Adipose tissue (tissue), 3 donors: ENCODE measurements at regions not wholly inside any gene's neighbourhood (a gene's known extent, or its start where the extent isn't known, plus 50 kb on each side); places are given as distances from the start of the nearest gene placed in this dataset.

Experiments
- H3K27ac ChIP-seq: one replicate; pipeline ENCODE4 v1.5.1; 2013; ENCODE audit warnings: low read depth, low read length
- WGBS, 3 donors: extraction: QIAGEN DNeasy Blood & Tissue Kit; methylation state at CpG; one replicate each; pipeline ENCODE4 v1.1.7; 2013; 5-methylcytosine and 5-hydroxymethylcytosine counted together
- donor health status: healthy with polysubstance abuse.
- donor health status: Bipolar disorder and iron deficiency.
- donor health status: healthy.

GRCh38 chr6:170183521-170183920, 107.4 kb downstream of the DLL1 start:
- H3K27ac ChIP-seq, result no peak overlapping the region

DNA sequence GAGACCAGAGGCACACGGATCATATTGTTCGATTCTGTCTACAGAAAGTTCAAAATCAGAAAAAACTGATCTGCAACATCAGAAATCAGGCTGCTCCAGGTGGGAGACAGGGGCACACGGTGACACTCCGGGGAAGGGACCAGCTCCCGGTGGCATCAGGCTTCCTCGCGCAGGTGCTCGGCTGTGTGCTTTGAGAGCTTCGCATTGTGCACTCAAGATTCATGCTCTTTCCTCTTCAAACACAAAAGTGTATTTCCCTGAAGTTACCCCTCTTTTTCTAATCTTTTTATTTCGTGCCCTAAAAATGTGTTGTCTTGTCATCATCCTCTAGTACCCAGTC, 108.1 kb downstream of the DLL1 start:
- no peak overlapping the region for H3K27ac ChIP-seq
- 83 to 84% (median 83%) methylated on average over 10 of the region's 10 CpGs for WGBS, 3 donors

GRCh38 chr6:170182093-170182780, 108.6 kb downstream of the DLL1 start:
- no peak overlapping the region for H3K27ac ChIP-seq
- WGBS, 3 donors, result 57 to 77% (median 59%) methylated on average over 19 of the region's 19 CpGs

GRCh38 chr6:170181338-170181690, 109.6 kb downstream of the DLL1 start:
- H3K27ac ChIP-seq, result no peak overlapping the region
- WGBS, 3 donors, result 89 to 92% (median 89%) methylated on average over 5 of the region's 5 CpGs

GRCh38 chr6:170180671-170181337, 110.1 kb downstream of the DLL1 start:
- H3K27ac ChIP-seq, result no peak overlapping the region
- 86 to 91% (median 88%) methylated on average over 23 of the region's 23 CpGs for WGBS, 3 donors

DNA sequence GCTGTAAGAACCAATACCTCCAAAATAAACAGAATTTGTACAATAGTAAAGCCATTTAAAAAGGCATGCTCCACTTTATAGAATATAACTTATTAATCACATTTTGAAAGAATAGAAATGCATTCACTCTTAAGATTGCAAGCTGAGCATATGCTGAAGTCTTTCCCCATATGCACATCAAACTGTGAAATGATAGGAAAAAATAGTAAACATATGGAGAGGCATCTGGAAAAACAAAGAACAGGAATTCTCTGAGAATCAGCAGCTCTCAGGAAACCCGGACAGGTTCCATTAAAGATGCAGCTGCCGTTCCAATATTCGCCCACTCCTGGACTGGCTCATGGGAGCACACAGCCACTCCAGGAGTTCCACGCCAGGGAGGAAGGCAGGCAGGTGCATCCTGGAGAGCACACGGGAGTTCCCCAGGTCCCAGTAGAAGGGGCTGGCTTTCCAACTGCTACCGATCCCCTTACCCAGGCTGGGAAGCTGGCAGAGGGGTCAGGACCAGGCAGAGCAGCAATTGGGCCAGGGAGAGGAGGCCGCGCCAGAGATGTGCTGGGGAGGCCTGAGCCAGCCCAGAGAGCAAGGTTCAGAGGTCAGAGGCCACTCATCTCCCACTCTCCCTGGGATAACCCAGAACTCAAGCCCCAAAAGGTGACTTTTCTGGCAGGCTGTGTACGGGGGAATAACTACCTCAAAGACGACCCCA, 111.1 kb downstream of the DLL1 start:
- H3K27ac ChIP-seq, result no peak overlapping the region
- WGBS, 3 donors, result 76 to 85% (median 82%) methylated on average over 10 of the region's 10 CpGs

DNA sequence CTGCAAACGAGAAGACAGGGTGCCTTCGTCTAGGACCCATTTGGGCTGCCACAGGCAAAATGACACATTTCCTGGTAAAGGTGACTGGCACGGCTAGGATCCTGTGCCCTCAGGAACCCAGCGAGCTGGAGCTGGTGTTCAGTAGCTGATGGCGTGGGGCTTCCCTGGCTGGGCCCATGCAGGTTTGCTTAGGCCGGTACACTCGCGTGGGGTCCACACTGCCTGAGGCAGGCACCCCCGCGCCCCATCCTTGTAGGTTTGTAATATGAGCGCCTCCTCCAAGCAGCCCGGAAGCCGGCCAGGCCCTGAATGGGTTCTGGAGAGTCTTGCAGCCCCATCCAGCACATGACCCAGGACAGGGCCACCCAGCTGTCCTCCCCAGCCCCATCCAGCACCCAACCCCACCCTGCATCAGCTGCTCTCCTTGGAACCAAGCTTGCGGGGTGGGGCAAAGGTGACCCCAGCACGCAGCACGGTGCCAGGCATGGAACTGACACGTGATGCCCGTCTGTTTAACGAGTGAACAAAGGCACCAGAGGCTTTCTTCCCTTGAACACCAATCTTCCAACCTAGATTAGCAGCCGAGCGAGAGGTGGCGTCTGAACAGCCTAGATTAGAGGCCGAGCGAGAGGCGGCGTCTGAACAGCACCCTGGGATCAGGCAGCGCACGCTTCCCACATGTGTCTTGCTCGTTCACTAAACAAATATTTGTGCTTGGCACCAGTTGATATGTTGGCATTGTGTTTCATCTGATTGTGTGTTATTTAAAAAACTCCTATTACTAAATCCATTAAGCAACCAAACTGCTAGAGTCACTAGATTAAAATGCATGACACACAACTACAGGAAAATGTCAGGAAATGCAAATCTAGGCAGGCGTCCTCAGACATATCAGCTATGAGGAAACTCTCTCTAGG, 112.1 kb downstream of the DLL1 start:
- WGBS, 3 donors, result 57 to 78% (median 77%) methylated on average over 30 of the region's 30 CpGs
- H3K27ac ChIP-seq, result no peak overlapping the region

DNA sequence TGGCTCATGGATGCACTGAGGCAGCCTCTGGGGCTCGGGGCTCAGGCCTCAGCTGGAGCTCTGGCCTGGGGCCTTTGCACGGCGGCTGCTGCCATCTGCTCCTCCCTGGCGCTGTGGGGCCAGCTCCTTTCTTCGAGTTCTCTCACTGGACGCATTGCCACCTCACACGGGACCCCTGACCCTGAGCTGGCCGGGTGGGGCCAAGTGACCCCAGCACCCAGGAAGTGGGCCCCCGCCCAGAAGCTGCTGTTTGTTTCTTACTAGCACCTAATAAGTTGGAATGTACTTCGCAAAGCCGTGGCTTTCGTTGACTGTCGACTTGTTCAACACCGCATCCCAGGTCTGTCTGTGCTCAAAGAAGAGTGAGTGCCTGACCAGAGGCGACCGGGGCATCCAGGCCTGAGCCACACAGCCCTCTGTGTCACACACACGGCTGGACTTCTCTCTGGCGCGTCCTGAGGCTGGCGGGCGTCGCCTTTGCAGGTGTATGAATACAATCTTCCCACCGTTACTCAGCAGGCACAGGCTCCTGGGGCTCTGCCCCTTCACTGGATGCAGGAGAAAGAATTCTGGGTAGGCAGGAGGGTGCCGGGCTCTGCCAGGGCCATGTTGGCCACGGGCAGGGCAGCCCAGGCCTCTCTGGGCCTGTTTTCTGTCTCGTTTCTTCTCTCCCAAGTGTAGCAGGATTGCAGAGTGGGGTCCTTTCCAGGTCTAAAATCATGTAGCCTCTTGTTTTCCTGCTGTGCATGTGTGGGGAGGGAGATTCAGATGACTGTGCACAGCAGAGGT, 112.9 kb downstream of the DLL1 start:
- H3K27ac ChIP-seq, result no peak overlapping the region
- 91 to 93% (median 93%) methylated on average over 26 of the region's 26 CpGs for WGBS, 3 donors

DNA sequence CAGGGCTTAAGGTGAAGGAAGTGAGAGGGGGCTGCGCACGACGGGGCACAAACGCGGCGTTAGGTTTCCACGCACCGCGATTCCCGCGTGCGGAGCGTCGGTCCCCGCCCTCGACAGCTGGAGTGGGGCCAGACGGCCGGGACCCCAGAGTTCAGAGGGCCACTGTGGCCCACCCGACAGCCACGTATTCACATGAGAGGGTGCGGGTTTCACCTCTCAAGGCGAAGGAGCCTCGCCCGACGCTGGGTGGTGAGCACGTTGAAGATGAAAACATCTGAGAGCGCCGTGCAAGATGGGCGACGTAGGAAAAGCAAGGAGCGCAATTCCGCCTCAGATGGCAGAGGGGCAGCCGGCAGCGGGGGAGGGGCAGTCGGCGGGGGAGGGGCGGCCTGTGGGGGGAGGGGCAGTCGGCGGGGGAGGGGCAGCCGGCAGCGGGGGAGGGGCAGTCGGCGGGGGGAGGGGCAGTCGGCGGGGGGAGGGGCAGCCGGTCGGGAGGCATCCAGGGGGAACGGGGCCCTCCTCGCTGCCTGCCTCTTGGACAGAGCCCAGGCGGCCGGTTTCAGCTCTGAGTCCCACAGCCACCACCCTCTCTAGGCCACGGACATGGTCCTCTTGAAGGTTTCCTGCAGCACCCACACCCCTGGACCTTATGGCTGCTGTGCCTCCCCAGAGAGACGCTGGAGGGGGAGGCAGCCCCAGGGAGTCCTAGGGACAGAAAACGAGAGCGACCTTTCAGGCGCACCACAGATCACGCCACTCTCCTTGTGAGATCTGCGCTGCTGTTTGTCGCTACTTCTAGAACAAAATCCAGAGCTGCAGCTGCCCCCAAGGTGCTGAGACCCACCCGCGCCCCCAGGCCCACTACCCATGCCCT, 113.7 kb downstream of the DLL1 start:
- no peak overlapping the region for H3K27ac ChIP-seq
- WGBS, 3 donors, result 82 to 91% (median 90%) methylated on average over 43 to 60 of the region's 61 CpGs

GRCh38 chr6:170176136-170176897, 114.6 kb downstream of the DLL1 start:
- H3K27ac ChIP-seq, result no peak overlapping the region
- WGBS, 3 donors, result 77 to 87% (median 83%) methylated on average over 51 of the region's 51 CpGs

- 85 to 89% (median 87%) methylated on average over 28 of the region's 28 CpGs for WGBS, 3 donors
- no peak overlapping the region for H3K27ac ChIP-seq
Measured at GRCh38 chr6:170175644-170176135, 115.2 kb downstream of the DLL1 start.

- H3K27ac ChIP-seq, result no peak overlapping the region
- WGBS, 3 donors, result 92 to 95% (median 93%) methylated on average over 37 of the region's 37 CpGs
Measured at GRCh38 chr6:170174771-170175643, 115.9 kb downstream of the DLL1 start.

DNA sequence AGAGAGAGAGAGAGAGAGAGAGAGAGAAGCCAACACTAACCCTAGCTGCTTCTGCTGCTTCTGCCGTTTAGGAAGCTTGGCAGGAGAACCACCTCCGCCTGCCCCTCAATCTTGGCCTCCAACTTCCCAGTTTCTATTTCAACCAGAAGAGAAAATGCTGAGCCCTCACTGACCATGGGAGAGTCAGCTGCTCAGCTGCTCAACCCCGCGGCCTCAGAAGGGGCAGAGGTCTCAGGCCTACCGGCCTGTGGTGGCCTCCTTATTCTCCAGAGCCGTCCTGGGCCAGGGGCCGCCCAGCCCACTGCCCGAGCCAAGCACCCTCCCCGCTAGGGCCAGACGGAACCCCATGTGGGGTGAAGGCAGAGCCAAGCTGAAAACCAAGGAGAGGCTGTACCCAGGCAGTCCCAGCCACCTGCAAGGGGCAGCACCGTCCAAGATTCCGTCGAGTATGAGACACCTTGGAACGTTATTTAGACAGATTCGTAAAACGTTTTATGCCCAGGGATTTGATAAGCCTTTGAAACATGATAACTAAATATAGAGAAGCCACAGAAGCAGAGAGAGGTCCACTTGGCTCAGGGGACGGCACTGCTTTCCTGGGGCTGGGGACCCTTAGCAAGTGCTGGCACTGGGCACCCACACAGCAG, 116.6 kb downstream of the DLL1 start:
- H3K27ac ChIP-seq, result no peak overlapping the region
- WGBS, 3 donors, result 67 to 74% (median 72%) methylated on average over 17 of the region's 17 CpGs

- no peak overlapping the region for H3K27ac ChIP-seq
- WGBS, 3 donors, result 59 to 74% (median 65%) methylated on average over 5 of the region's 5 CpGs
Measured at GRCh38 chr6:170173335-170173881, 117.5 kb downstream of the DLL1 start.

GRCh38 chr6:170172825-170173256, 118.0 kb downstream of the DLL1 start:
- 93 to 95% (median 93%) methylated on average over 28 of the region's 28 CpGs for WGBS, 3 donors

More at GRCh38 chr6:170172825-170173256, 118.0 kb downstream of the DLL1 start:
- H3K27ac ChIP-seq, result no peak overlapping the region
